Stimulated activated CD4-positive, alpha-beta T cell treated with anti-CD3 and anti-CD28 coated beads, Interleukin-4, amount 100 ng/mL, for 1 hour (primary cell): ENCODE measurements at regions not wholly inside any gene's neighbourhood (a gene's known extent, or its start where the extent isn't known, plus 50 kb on each side); places are given as distances from the start of the nearest gene placed in this dataset.

Experiments used
- DNase-seq: peaks from one replicate; pipeline ENCODE4 v3.0.0-alpha.2; 2020

DNA sequence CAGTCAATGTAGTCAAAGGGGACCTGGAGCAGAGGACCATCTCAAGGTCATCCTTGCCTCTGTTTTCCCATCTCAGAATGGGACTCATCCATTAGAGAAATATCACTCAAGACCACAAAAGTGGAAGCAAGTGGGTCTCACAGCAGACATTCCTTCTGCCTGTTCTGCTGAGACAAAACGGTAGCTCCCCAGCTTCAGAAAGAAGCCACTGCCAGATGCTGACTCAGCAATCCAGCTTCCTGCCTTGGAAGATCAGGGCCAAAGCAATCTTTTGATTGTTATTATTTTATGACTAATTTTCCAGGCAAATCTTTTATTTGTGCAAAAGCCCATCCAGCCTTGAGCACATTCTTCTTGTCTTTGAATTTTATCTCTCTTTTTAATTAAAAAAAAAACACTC is 86.8 kb downstream of the CCT6B start:
- no peak for DNase-seq

DNA sequence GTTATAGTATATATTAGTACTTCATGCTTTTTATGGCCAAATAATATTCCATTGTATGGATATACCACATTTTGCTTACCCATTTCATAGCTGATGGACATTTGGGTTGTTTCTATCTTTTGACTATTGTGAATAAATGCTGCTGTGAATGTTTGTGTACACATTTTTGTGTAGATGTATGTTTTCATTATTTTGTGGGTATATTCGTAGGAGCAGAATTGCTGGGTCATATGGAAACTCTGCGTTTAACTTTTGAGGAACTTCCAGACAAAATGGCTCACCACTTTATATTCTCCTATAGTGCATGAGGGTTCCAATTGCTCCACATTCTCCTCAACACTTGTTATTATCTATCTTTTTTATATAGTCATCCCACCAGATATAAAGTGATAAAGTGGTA is 88.6 kb downstream of the CCT6B start:
- DNase-seq: no peak

- no peak for DNase-seq
These were observed 91.6 kb downstream of the CCT6B start for GRCh38 chr17:34869641-34870040.

DNA sequence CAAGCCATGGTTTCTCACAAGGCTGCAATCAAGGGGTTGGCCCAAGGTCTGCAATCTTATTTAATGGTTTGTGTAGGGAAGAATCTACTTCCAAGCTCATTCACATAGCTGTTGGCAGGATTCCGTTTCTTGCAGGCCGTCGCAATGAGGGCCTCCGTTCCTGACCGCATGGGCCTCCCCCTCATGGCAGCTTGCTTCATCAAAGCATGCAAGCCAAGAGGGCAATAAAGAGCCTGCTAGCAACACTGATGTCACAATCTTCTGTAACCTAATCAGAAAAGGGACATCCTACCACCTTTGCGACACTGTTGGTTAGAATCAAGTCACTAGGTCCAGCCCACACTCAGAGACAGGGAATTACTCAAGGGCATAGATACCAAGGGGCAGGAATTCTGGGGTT is 95.5 kb downstream of the CCT6B start:
- no peak for DNase-seq

GRCh38 chr17:34862384-34862783 is 98.9 kb downstream of the CCT6B start:
- no peak for DNase-seq

GRCh38 chr17:34861864-34862263 is 99.4 kb downstream of the CCT6B start:
- DNase-seq: no peak

DNA sequence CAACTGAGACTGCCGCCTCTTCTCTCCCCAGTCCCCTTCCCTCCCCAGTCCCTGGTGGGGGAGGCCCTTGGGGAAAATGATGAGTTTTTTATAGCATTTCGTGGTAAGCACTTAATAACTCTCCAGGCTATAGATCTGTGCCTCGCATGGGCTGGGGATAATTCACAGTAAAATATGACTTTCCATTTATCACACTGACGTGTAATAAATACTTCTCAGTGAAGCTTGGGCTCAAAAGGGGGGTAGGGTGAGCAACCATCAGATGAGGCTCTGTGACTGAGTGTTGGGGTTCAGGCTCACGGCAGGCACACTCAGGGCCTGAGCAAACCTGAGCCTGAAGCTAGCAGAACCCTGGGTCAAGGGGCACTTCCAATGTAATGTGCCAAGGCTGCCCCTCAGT is 101.6 kb downstream of the CCT6B start:
- DNase-seq: no peak

DNA sequence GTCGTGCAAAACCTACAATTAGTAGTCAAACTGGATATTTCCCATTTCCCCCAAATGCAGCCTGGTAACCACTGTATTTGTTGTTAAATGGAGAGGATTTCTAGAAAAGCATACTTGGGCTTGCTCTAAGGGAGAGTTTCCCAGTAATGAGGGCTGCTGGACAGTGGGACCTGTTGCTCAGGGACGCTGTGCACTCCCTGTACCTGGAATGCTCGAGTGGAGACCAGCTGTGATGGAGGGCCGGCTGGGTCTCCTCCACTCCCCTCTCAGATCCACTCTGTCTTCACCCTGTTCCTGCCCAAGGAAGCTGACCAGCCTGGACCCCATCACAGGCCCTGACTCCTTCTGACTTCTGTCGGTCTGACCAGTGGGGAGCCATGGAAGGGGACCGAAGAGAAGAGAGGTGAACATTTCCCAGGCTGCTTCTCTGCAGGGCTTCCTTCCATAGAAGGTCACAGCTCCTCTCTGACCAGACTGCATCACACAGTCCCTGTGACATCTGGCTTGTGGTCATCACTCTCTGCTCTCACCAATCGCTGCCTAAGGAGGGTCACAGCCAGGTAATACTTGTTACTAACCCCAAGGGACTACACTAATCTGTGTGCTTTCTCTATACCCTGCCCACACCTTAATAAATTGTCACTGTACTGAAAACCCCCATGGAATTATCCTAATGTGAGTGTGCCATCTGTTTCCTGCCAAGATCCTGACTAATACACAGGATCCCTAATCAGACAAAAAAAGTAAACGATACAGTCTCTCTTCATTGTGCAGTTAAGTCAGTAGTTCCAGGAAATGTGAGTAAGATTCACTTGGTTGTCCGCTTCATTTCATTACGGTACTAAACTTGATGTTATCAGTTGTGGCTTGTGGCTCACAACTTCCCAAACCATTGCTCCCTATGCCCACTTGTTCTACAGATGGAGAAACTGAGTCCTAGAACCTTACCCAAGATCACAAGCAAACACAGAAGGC is 102.4 kb downstream of the CCT6B start:
- no peak for DNase-seq

GRCh38 chr17:34853924-34854323 is 107.3 kb downstream of the CCT6B start:
- no peak for DNase-seq

- no peak for DNase-seq
These were observed 108.6 kb downstream of the CCT6B start for GRCh38 chr17:34852614-34853013.

- DNase-seq: no peak
These were observed 109.2 kb downstream of the CCT6B start for GRCh38 chr17:34851961-34852540.

- DNase-seq: no peak
These were observed 110.3 kb downstream of the CCT6B start for GRCh38 chr17:34850964-34851363.

DNA sequence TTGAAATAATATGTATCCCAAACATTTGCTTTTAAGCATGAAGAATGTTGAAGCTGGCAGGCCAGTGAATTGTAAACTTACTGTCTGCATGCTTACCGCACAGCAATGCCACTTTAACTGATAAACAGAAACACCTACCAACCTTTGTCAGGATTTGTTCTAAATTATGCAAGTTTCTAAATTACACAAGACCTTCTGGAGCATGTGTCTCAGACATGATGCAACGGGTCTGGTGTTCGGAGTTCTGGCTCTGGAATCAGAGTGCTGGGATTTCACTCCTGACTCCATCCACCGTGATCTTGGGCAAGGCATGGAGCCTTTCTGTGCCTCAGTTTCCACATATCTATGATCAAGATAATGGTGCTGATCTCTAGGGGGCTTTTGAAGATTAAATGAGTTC is 111.2 kb downstream of the CCT6B start:
- DNase-seq: no peak

DNA sequence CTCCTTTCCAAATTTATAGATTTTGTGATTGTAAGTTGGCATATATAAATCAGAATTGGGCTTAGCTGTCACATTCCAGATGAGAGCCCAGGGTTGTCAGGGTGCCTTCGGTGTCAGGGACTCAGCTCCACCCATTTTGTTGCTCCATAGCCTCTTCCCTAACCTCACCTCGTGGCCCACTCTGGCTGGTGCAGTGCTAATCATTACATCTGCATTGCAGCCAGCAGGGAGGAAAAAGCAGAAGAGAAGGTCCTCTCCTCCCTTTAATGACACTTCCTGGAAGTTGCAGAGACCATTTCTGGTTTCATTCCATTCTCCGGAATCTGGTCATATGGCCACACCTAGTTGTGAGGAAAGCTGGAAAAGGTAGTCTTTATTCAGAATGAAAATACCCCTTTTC is 113.3 kb downstream of the CCT6B start:
- no peak for DNase-seq

- no peak for DNase-seq
These were observed 116.0 kb downstream of the CCT6B start for GRCh38 chr17:34845296-34845695.

DNA sequence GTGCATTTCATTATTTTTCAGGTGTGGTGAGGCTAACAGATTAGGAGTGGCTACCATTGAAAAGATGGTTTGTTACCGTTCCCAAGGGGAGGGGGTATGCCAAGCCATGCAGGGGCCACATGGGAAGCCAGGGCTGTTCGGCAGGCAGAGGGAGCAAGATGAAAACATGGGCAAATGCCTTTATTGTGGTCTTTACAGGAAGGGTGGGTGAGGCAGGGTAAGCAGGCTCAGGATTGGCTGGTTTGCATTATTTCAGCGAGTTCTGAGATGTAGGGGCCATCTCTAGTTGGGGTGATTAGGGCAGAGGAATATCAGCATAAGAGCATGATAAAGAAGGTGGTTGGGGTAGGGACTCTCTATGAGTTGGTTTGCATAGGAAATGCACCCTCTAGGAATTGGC is 117.6 kb downstream of the CCT6B start:
- no peak for DNase-seq

DNA sequence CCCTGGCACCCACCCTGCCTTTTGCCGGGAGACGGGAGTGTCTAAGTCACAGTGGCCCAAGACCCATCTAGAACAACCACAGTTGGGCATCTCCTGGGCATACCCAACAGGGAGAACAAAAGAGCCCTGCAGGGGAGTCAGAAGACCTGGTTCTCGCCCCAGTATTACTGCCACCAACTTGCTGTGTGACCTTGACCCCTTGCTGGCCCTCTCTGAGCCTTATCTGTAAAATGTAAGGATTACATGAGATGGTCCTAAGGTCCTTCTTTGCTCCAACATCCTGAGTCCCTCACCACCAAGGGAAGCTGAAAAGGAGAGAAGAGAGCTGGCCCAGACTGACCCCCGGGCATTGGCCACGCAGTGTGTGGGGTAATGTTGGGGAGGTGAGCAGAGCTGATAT is 119.0 kb downstream of the CCT6B start:
- no peak for DNase-seq

GRCh38 chr17:34841467-34841866 is 119.8 kb downstream of the CCT6B start:
- DNase-seq: no peak

- DNase-seq: no peak
These were observed 120.5 kb downstream of the CCT6B start for GRCh38 chr17:34840750-34841149.

- no peak for DNase-seq
These were observed 123.3 kb downstream of the CCT6B start for GRCh38 chr17:34837876-34838478.

DNA sequence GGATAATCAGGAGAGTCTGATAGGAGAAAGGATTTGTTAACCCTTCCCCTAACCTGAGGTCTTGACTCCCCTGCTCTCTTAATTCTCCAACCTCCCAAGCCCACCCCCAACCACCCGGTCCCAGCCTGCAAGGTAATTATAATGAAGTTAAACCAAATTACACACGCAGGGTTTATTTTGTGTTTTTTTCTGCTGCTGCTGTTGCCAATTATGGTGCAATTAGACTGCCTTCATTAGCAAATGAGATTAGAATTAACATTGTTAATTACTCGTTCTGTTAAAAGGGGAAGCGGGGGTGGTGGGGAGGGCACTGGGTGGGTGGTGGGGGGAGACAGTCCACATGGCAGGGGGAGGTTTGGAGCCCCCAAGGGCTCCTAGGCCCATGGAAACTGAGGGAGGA is 128.9 kb downstream of the CCT6B start:
- no peak for DNase-seq

GRCh38 chr17:34827008-34827407 is 134.3 kb downstream of the CCT6B start:
- DNase-seq: no peak

DNA sequence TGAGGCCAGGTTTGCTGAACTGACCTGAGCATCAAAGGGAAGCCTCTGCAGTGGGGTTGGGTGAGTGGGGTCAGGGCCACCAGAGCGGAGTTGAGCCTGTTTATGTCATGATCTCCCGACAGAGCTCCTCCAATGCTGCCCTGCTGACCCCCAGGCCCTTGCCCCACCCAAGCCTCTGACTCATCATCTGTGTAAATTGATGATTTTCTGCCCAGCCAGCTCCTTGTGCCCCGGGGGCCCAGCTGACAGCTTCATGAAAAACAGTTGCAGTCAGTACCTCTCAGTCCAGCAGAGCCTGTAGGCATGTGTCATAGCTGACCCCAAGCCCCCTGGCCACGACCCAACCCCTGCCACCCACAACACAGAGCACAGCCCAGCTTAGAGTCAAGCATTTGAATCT is 134.9 kb downstream of the CCT6B start:
- no peak for DNase-seq

GRCh38 chr17:34825884-34826283 is 135.4 kb downstream of the CCT6B start:
- DNase-seq: no peak
